H9 (cell line): ENCODE measurements at regions not wholly inside any gene's neighbourhood (a gene's known extent, or its start where the extent isn't known, plus 50 kb on each side); places are given as distances from the start of the nearest gene placed in this dataset.

Source experiments
- DNase-seq: peaks from one replicate; pipeline ENCODE4 v3.0.0-alpha.2; 2017
- H2AFZ ChIP-seq: one replicate; pipeline ENCODE4 v1.6.1; 2013; ENCODE audit warnings: mild to moderate bottlenecking, low read length, control low read depth, moderate library complexity
- H2AK5ac ChIP-seq: 2 replicates; pipeline ENCODE4 v1.6.1; 2013; ENCODE audit warnings: low read length, control low read depth, mixed read lengths; ENCODE audit not compliant: insufficient read length
- H2BK120ac ChIP-seq: one replicate; pipeline ENCODE4 v1.6.1; 2013; ENCODE audit warnings: low read depth, mild to moderate bottlenecking, low read length, control low read depth, inconsistent platforms; ENCODE audit not compliant: poor library complexity, severe bottlenecking
- H2BK12ac ChIP-seq: 2 replicates; pipeline ENCODE4 v1.6.1; 2013; ENCODE audit warnings: low read length, control low read depth, mixed read lengths, low read depth; ENCODE audit not compliant: insufficient read length
- H2BK15ac ChIP-seq: 2 replicates; pipeline ENCODE4 v1.6.1; 2013; ENCODE audit warnings: low read depth, low read length, control low read depth
- H2BK20ac ChIP-seq: one replicate; pipeline ENCODE4 v1.6.1; 2013; ENCODE audit warnings: low read depth, mild to moderate bottlenecking, low read length, control low read depth, inconsistent platforms; ENCODE audit not compliant: poor library complexity, severe bottlenecking
- H2BK5ac ChIP-seq: 2 replicates; pipeline ENCODE4 v1.6.1; 2013; ENCODE audit warnings: low read length, control low read depth, mixed read lengths; ENCODE audit not compliant: insufficient read length
- H3K14ac ChIP-seq: 2 replicates; pipeline ENCODE4 v1.6.1; 2013; ENCODE audit warnings: low read length, control low read depth; ENCODE audit not compliant: insufficient read depth
- H3K18ac ChIP-seq: 2 replicates; pipeline ENCODE4 v1.6.1; 2013; ENCODE audit warnings: low read depth, mild to moderate bottlenecking, mixed read lengths, low read length, control low read depth; ENCODE audit not compliant: insufficient read length
- H3K23ac ChIP-seq: 2 replicates; pipeline ENCODE4 v1.6.1; 2013; ENCODE audit warnings: low read length, control low read depth, mixed read lengths, low read depth; ENCODE audit not compliant: insufficient read length
- H3K23me2 ChIP-seq: 2 replicates; pipeline ENCODE4 v1.6.1; 2013; ENCODE audit warnings: low read depth, mild to moderate bottlenecking, mixed read lengths, low read length, control low read depth; ENCODE audit not compliant: insufficient read length, poor library complexity, severe bottlenecking
- H3K27ac ChIP-seq: 2 replicates; pipeline ENCODE4 v1.5.1; 2013; ENCODE audit warnings: low read length, control low read depth, mixed read lengths, low read depth; ENCODE audit not compliant: insufficient read length
- H3K27me3 ChIP-seq: 2 replicates; pipeline ENCODE4 v1.6.1; 2013; ENCODE audit warnings: low read length, control low read depth, inconsistent platforms; ENCODE audit not compliant: insufficient read depth
- H3K4ac ChIP-seq: 2 replicates; pipeline ENCODE4 v1.6.1; 2013; ENCODE audit warnings: low read depth, mild to moderate bottlenecking, control low read depth, inconsistent platforms, low read length, moderate library complexity
- H3K4me1 ChIP-seq: 2 replicates; pipeline ENCODE4 v1.6.1; 2013; ENCODE audit warnings: low read length, control low read depth, inconsistent platforms; ENCODE audit not compliant: insufficient read depth
- H3K4me2 ChIP-seq: 2 replicates; pipeline ENCODE4 v1.6.1; 2013; ENCODE audit warnings: low read length, control low read depth, mixed read lengths; ENCODE audit not compliant: insufficient read length, insufficient read depth
- H3K56ac ChIP-seq: 2 replicates; pipeline ENCODE4 v1.6.1; 2013; ENCODE audit warnings: low read depth, mild to moderate bottlenecking, mixed read lengths, low read length, control low read depth; ENCODE audit not compliant: insufficient read length
- H3K79me1 ChIP-seq: 2 replicates; pipeline ENCODE4 v1.6.1; 2013; ENCODE audit warnings: low read depth, mild to moderate bottlenecking, moderate library complexity, low read length, control low read depth, inconsistent platforms; ENCODE audit not compliant: insufficient read depth, poor library complexity, severe bottlenecking
- H3K79me2 ChIP-seq: 2 replicates; pipeline ENCODE4 v1.6.1; 2013; ENCODE audit warnings: low read length, control low read depth, inconsistent platforms; ENCODE audit not compliant: insufficient read depth
- H3K9ac ChIP-seq: 2 replicates; pipeline ENCODE4 v1.6.1; 2013; ENCODE audit warnings: low read length, control low read depth, mixed read lengths; ENCODE audit not compliant: insufficient read length; ENCODE audit errors: extremely low read depth
- H3K9me3 ChIP-seq: one replicate; pipeline ENCODE4 v1.6.1; 2013; ENCODE audit warnings: low read depth, low read length, inconsistent platforms; ENCODE audit not compliant: control insufficient read depth
- H3T11ph ChIP-seq: one replicate; pipeline ENCODE4 v1.6.1; 2013; ENCODE audit warnings: mild to moderate bottlenecking, low read length, control low read depth, inconsistent platforms
- H4K20me1 ChIP-seq: one replicate; pipeline ENCODE4 v1.6.1; 2013; ENCODE audit not compliant: control insufficient read depth, insufficient read length, insufficient read depth
- H4K5ac ChIP-seq: 2 replicates; pipeline ENCODE4 v1.6.1; 2013; ENCODE audit warnings: low read depth, mild to moderate bottlenecking, mixed read lengths, low read length, control low read depth; ENCODE audit not compliant: insufficient read length
- H4K8ac ChIP-seq: replicated peaks from 2 replicates; pipeline ENCODE4 v1.6.1; 2013; ENCODE audit warnings: low read length, control low read depth, mixed read lengths, low read depth; ENCODE audit not compliant: insufficient read length
- H4K91ac ChIP-seq: 2 replicates; pipeline ENCODE4 v1.6.1; 2013; ENCODE audit warnings: low read depth, mild to moderate bottlenecking, moderate library complexity, mixed read lengths, low read length, control low read depth; ENCODE audit not compliant: insufficient read length
- H3K27ac Mint-ChIP-seq, 3 experiments: 2 replicates in 2 of 3; 3 replicates in 1 of 3; pipeline ENCODE4 v1.8.0; 2020 to 2021; ENCODE audit warnings: mixed read lengths in 3 of 3, mild to moderate bottlenecking in 1 of 3, moderate library complexity in 1 of 3
- H3K27me3 Mint-ChIP-seq: 2 replicates; pipeline ENCODE4 v1.8.0; 2021; ENCODE audit warnings: low read depth, mild to moderate bottlenecking, moderate library complexity, mixed read lengths
- H3K36me3 Mint-ChIP-seq, 3 experiments: 2 replicates in 2 of 3; 3 replicates in 1 of 3; pipeline ENCODE4 v1.8.0; 2020 to 2021; ENCODE audit warnings: low read depth in 3 of 3, mixed read lengths in 3 of 3; ENCODE audit not compliant: insufficient read depth in 1 of 3
- H3K4me1 Mint-ChIP-seq, 2 experiments: 2 replicates each; pipeline ENCODE4 v1.8.0; 2020; ENCODE audit warnings: mixed read lengths in 2 of 2
- H3K4me3 Mint-ChIP-seq, 2 experiments: 2 replicates in 1 of 2; 3 replicates in 1 of 2; pipeline ENCODE4 v1.8.0; 2020 to 2021; ENCODE audit warnings: mild to moderate bottlenecking in 2 of 2, mixed read lengths in 2 of 2, moderate library complexity in 1 of 2
- H3K9me3 Mint-ChIP-seq, 2 experiments: 2 replicates in 1 of 2; 3 replicates in 1 of 2; pipeline ENCODE4 v1.8.0; 2020; ENCODE audit warnings: mild to moderate bottlenecking in 2 of 2, mixed read lengths in 2 of 2, moderate library complexity in 1 of 2
- CTCF ChIP-seq: fragments of 200-600 bp; sonication (generic); conservative IDR thresholded peaks from 3 replicates; pipeline ENCODE4 v1.8.0; 2021; ENCODE audit warnings: antibody characterized with exemption, mild to moderate bottlenecking
- WGBS: extraction: QIAGEN DNeasy Blood & Tissue Kit; methylation state at CpG from one replicate; pipeline ENCODE4 v1.1.7; 2013; ENCODE audit warnings: missing lambda C conversion rate, low lambda C conversion rate, mixed read lengths; ENCODE audit not compliant: insufficient read length; ENCODE audit errors: extremely low coverage; 5-methylcytosine and 5-hydroxymethylcytosine counted together

DNA sequence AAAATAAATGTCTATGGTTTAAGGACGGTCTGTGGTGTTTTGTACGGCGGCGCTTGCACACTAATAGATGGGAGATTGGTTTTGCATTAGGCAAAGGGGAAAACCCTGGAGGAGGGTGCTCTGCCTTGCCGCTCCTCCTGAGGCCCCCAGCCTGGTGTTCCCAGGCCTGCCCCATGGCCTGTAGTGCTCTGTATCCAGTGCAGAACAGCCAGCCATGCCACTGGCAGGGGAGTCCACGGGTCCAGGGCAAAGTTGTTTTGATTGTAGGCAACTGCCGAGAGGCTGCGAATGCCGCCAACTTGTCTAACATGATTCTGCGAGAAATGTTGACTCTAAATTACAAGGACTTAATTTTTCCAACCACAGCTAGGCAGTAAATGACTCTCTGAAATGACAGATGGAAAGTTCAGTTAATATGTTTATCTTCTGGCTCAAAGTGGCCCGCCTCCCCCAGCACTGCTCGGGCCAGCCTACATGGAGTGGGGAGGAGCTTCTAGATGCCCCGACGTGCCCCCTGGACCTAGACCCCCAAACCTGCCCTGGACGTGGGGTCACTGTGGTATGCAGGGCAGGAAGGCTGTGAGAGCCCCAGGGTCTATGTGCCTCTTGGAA, 104.6 kb upstream of the GDF10 start:
- no peak for DNase-seq
- H4K5ac ChIP-seq, result no peak overlapping the region
- H3K4me2 ChIP-seq, result no peak overlapping the region
- H2BK15ac ChIP-seq, result no peak overlapping the region
- no peak overlapping the region for H2BK5ac ChIP-seq
- no peak overlapping the region for H3T11ph ChIP-seq
- no peak overlapping the region for H3K56ac ChIP-seq
- no peaks in the 10 kb centered on the region for H4K20me1 ChIP-seq
- H3K23ac ChIP-seq, result no peak overlapping the region
- Mint-ChIP-seq H3K9me3 (peaks cover 0 to 2% of the 10 kb centered on the region in 2 experiments; a peak in 1 of 5 replicates), H3K36me3 (no peaks in the 10 kb centered on the region; a peak in 1 of 7 replicates), H3K4me1 (peaks cover 6 to 7% of the 10 kb centered on the region in 2 experiments), H3K4me3 (no peak overlapping the region), H3K27ac (no peak overlapping the region), H3K27me3 (no peaks in the 10 kb centered on the region)
- no peak overlapping the region for H3K18ac ChIP-seq
- TF ChIP-seq CTCF, result no peak
- no peaks in the 10 kb centered on the region for H3K23me2 ChIP-seq
- no peak overlapping the region for H3K27ac ChIP-seq
- H3K9ac ChIP-seq, result no peak overlapping the region
- WGBS, result no CpG with 5 or more reads among the region's 15 CpGs
- no peak overlapping the region for H3K14ac ChIP-seq
- H3K27me3 ChIP-seq, result no peaks in the 10 kb centered on the region
- no peak overlapping the region for H2AFZ ChIP-seq
- no peak overlapping the region for H2BK20ac ChIP-seq
- no peak overlapping the region for H4K91ac ChIP-seq
- no peak overlapping the region for H3K4ac ChIP-seq
- H2BK120ac ChIP-seq, result no peak overlapping the region
- no peak overlapping the region for H2AK5ac ChIP-seq
- H2BK12ac ChIP-seq, result no peak overlapping the region
- no peaks in the 10 kb centered on the region for H3K79me1 ChIP-seq
- no peak overlapping the region for H4K8ac ChIP-seq
- H3K79me2 ChIP-seq, result no peaks in the 10 kb centered on the region
- no peaks in the 10 kb centered on the region; the same call in 1 of the 2 replicates for H3K4me1 ChIP-seq
- no peaks in the 10 kb centered on the region for H3K9me3 ChIP-seq
